K562 (cell line): ENCODE measurements at regions not wholly inside any gene's neighbourhood (a gene's known extent, or its start where the extent isn't known, plus 50 kb on each side); places are given as distances from the start of the nearest gene placed in this dataset.

Experiments used
- ATAC-seq: fragments of 200-7000 bp; cut with Tn5 transposase; 3 replicates; pipeline ENCODE4 v1.9.1; 2020; ENCODE audit warnings: moderate library complexity
- BruUV-seq: library from RNA; stranded (reverse); fragments of 400-500 nt; replicated peaks from 2 replicates; lab custom pipeline; 2021; lab: Mats Ljungman, UMichigan
- CTCF ChIA-PET: fragments of 300-600 bp; formaldehyde crosslinking; extraction: SDS; loops from one replicate; lab custom pipeline; 2021; ENCODE audit warnings: low intra/inter-chr PET ratio; lab: Yijun Ruan, JAX
- POLR2A ChIA-PET: fragments of 300-600, 350-650 bp; sonication (Branson Sonifier 250); formaldehyde crosslinking; extraction: SDS; loops from one replicate; lab custom pipeline; 2021; ENCODE audit warnings: antibody characterized with exemption, inconsistent platforms; lab: Yijun Ruan, JAX
- DNase-seq, 4 experiments: peaks; one replicate each; pipeline versions ENCODE4 v3.0.0 to v3.0.0-alpha.2; 2011 to 2018; ENCODE audit warnings: low spot score in 3 of 4, mixed read lengths in 3 of 4; ENCODE audit errors: extremely low read depth in 1 of 4
- FAIRE-seq: peaks from 2 replicates; lab custom pipeline; 2011; peaks lifted over from hg19 to GRCh38; lab: Jason Lieb, UNC
- H2AFZ ChIP-seq: 2 replicates; pipeline ENCODE4 v1.6.0; 2011; ENCODE audit warnings: low read depth, low read length, control low read depth, inconsistent platforms
- H3K27ac ChIP-seq: fragments of 200-600 bp; 3 replicates; pipeline ENCODE4 v1.8.0; 2011; ENCODE audit warnings: low read depth, mild to moderate bottlenecking, control low read depth, inconsistent platforms, low read length, moderate library complexity, mixed read lengths; ENCODE audit errors: extremely low read depth
- H3K27me3 ChIP-seq, 2 experiments: fragments of 300-600 bp in 1 of 2; 2 replicates in 1 of 2; 3 replicates in 1 of 2; pipeline versions ENCODE4 v1.6.0 to v1.8.0; 2011; ENCODE audit warnings: inconsistent platforms in 2 of 2, low read length in 2 of 2, mild to moderate bottlenecking in 1 of 2, mixed read lengths in 1 of 2, moderate library complexity in 1 of 2; ENCODE audit not compliant: control insufficient read depth in 2 of 2, insufficient read depth in 2 of 2
- H3K36me3 ChIP-seq: fragments of 300-600 bp; 3 replicates; pipeline ENCODE4 v1.8.0; 2011; ENCODE audit warnings: mild to moderate bottlenecking, low read length, inconsistent platforms; ENCODE audit not compliant: control insufficient read depth, insufficient read depth
- H3K4me1 ChIP-seq, 2 experiments: fragments of 200-600 bp in 1 of 2; replicated peaks in 1 of 2; 2 replicates in 1 of 2; 3 replicates in 1 of 2; pipeline versions ENCODE4 v1.5.1 to v1.8.0; 2011; ENCODE audit warnings: inconsistent platforms in 2 of 2, low read length in 2 of 2, mild to moderate bottlenecking in 1 of 2, mixed read lengths in 1 of 2, moderate library complexity in 1 of 2; ENCODE audit not compliant: control insufficient read depth in 2 of 2, insufficient read depth in 2 of 2
- H3K4me2 ChIP-seq: 2 replicates; pipeline ENCODE4 v1.6.1; 2011; ENCODE audit warnings: low read length, control low read depth, inconsistent platforms, mixed read lengths; ENCODE audit not compliant: insufficient read depth
- H3K4me3 ChIP-seq: fragments of 200-600 bp; sonication (generic), shearing (Covaris generic); 2 replicates; pipeline ENCODE4 v1.5.1; 2016; ENCODE audit warnings: control low read depth, inconsistent platforms
- H3K79me2 ChIP-seq: fragments of 200-600 bp; 3 replicates; pipeline ENCODE4 v1.8.0; 2011; ENCODE audit warnings: low read length, inconsistent platforms; ENCODE audit not compliant: control insufficient read depth, insufficient read depth
- H3K9ac ChIP-seq, 2 experiments: 2 replicates each; pipeline versions ENCODE4 v1.6.0 to v1.6.1; 2011; ENCODE audit warnings: low read depth in 2 of 2, low read length in 2 of 2, control low read depth in 1 of 2, inconsistent platforms in 1 of 2, mild to moderate bottlenecking in 1 of 2, mixed read lengths in 1 of 2; ENCODE audit not compliant: insufficient read depth in 1 of 2
- H3K9me1 ChIP-seq: one replicate; pipeline ENCODE4 v1.6.0; 2011; ENCODE audit warnings: inconsistent platforms, mild to moderate bottlenecking, low read length, moderate library complexity; ENCODE audit not compliant: control insufficient read depth, insufficient read depth
- H3K9me3 ChIP-seq: replicated peaks from 2 replicates; pipeline ENCODE4 v1.5.1; 2011; ENCODE audit warnings: low read depth, low read length, inconsistent platforms; ENCODE audit not compliant: control insufficient read depth, insufficient read depth
- H4K20me1 ChIP-seq: replicated peaks from 2 replicates; pipeline ENCODE4 v1.6.1; 2011; ENCODE audit warnings: low read length, inconsistent platforms, mixed read lengths; ENCODE audit not compliant: control insufficient read depth, insufficient read depth
- ARID2 ChIP-seq: fragments of 450-650 bp; IDR thresholded peaks from 2 replicates; pipeline ENCODE4 v1.6.1; 2017; ENCODE audit warnings: antibody characterized with exemption, mild to moderate bottlenecking
- ATF7 ChIP-seq: fragments of 450-650 bp; IDR thresholded peaks from 2 replicates; pipeline ENCODE4 v1.7.1; 2014; ENCODE audit warnings: mild to moderate bottlenecking, moderate library complexity
- BCL6 ChIP-seq: fragments of 250-450 bp; sonication (Bioruptor Pico); IDR thresholded peaks from 2 replicates; pipeline ENCODE4 v1.4.0; 2020
- HNRNPLL ChIP-seq: fragments of 200-400 bp; formaldehyde crosslinking; IDR thresholded peaks from 2 replicates; pipeline ENCODE4 v1.6.1; 2017; ENCODE audit warnings: low read length, low read depth, mild to moderate bottlenecking; ENCODE audit not compliant: poor library complexity, severe bottlenecking
- MED1 ChIP-seq: sonication (generic); formaldehyde crosslinking; IDR thresholded peaks from 2 replicates; pipeline ENCODE4 v1.8.1; 2023; ENCODE audit warnings: missing genetic modification reagents, borderline replicate concordance
- NFE2L1 ChIP-seq: fragments of 450-650 bp; IDR thresholded peaks from 2 replicates; pipeline ENCODE4 v1.6.1; 2016; ENCODE audit warnings: missing genetic modification characterization, low read depth, mild to moderate bottlenecking, missing compliant biosample characterization, moderate library complexity, borderline replicate concordance
- PCBP1 ChIP-seq: fragments of 200-400 bp; formaldehyde crosslinking; IDR thresholded peaks from 2 replicates; pipeline ENCODE4 v1.6.1; 2018; ENCODE audit warnings: mild to moderate bottlenecking, low read depth, low read length; ENCODE audit not compliant: poor library complexity, severe bottlenecking
- SRSF3 ChIP-seq: fragments of 200-400 bp; formaldehyde crosslinking; IDR thresholded peaks from 2 replicates; pipeline ENCODE4 v1.6.1; 2016; ENCODE audit warnings: mild to moderate bottlenecking, low read length, moderate library complexity; ENCODE audit not compliant: insufficient read depth
- TAF9B ChIP-seq: fragments of 450-650 bp; IDR thresholded peaks from 2 replicates; pipeline ENCODE4 v1.6.1; 2018; ENCODE audit warnings: mild to moderate bottlenecking; ENCODE audit not compliant: partially characterized antibody
- ZBTB17 ChIP-seq: fragments of 450-650 bp; formaldehyde crosslinking; IDR thresholded peaks from 2 replicates; pipeline ENCODE4 v1.4.0; 2020; ENCODE audit warnings: mild to moderate bottlenecking
- ZNF76 ChIP-seq: fragments of 250-450 bp; sonication (Bioruptor Pico); IDR thresholded peaks from 2 replicates; pipeline ENCODE4 v1.4.0; 2020; ENCODE audit warnings: mild to moderate bottlenecking, moderate library complexity, borderline replicate concordance
- WGBS: fragments of 100-300 bp; shearing (Covaris generic); methylation state at CpG from one replicate; pipeline ENCODE4 v1.1.6; 2016; ENCODE audit warnings: low coverage, mixed read lengths; ENCODE audit not compliant: insufficient coverage; ENCODE audit errors: missing lambda C conversion rate; 5-methylcytosine and 5-hydroxymethylcytosine counted together
- in situ Hi-C: fragments of 300-500 bp; cut with MboI; formaldehyde crosslinking; loops from 4 replicates; pipeline ENCODE4 v1.15.0; 2018; ENCODE audit warnings: inconsistent platforms, mixed read lengths
- intact Hi-C: fragments of 100-400 bp; cut with micrococcal nuclease; formaldehyde crosslinking; loops from 2 replicates; pipeline ENCODE4 v1.14.2; 2022

DNA sequence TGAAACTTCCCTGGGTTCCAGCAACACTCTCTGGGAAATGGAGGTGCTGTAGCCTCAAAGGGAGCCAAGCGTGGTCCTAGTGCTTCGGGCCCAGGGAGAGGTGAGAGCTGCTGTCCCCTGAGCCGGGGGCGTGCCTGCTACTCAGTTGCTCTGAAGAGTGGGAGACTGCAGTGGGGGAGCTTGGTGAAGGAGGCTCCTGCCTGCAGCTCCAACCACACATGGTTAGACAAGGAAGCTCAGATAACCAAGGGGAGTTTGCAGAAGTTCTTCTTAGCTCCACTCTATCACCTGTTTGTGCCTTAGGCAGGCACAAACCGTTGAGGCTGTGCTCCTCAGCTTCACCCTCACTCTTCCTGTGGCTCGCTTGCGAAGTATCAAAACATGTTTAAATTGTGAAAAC is 53.6 kb upstream of the TRPM1 start:
- H3K9me1 ChIP-seq = no peaks in the 10 kb centered on the region
- ATAC-seq = no peak
- no peak overlapping the region for H3K4me2 ChIP-seq
- H3K27ac ChIP-seq = no peak overlapping the region
- 0% methylated on average over 7 of the region's 7 CpGs for WGBS
- no peak for FAIRE-seq
- TF ChIP-seq BCL6 (no peak), NFE2L1 (tag) (no peak), ZNF76 (CRISPR knock-in tag) (no peak), ARID2 (no peak), TAF9B (no peak), ATF7 (no peak)
- no peak overlapping the region for H3K4me3 ChIP-seq
- in situ Hi-C loops = no loop called here
- H4K20me1 ChIP-seq = no peaks in the 10 kb centered on the region
- CTCF ChIA-PET = no interaction called here
- intact Hi-C loops = no loop called here
- H3K4me1 ChIP-seq = no peaks in the 10 kb centered on the region; a peak in 1 of 5 replicates
- no peak overlapping the region for H2AFZ ChIP-seq
- POLR2A ChIA-PET = interaction anchor here (0.6 kb wide), 1 partner anchor 177 kb away, joined by 3 read pairs; no protein-coding TSS in a partner anchor
- no peak for DNase-seq
- H3K79me2 ChIP-seq = no peaks in the 10 kb centered on the region
- no peak overlapping the region for H3K9ac ChIP-seq
- H3K27me3 ChIP-seq = peaks cover 5 to 22% of the 10 kb centered on the region in 2 experiments; a peak in 3 of 5 replicates
- no peaks in the 10 kb centered on the region for H3K36me3 ChIP-seq
- H3K9me3 ChIP-seq = no peaks in the 10 kb centered on the region
- BruUV-seq = no TSS peak

DNA sequence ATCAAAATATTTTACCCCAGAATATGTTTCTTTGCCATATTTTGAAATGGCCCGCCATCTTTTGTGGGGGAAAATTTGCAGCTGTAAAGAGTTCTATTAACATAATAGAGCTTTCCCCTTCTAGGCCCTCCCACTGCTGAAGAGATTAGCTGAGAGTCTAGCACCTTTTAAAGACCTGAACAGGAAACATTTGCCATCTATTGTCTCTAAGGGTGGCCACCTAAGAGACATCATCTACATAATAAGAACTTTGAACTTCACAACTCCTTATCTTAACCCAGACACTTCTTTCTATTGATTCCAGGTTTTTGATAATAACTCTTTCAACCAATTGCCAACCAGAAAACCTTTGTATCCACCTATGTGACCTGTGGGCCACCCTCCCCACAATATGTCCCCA is 54.7 kb upstream of the TRPM1 start:
- no TSS peak for BruUV-seq
- in situ Hi-C loops = no loop called here
- peaks cover 0 to 6% of the 10 kb centered on the region in 2 experiments; a peak in 2 of 5 replicates for H3K4me1 ChIP-seq
- POLR2A ChIA-PET = interaction anchor here (0.6 kb wide), 1 partner anchor 334 kb away, joined by 3 read pairs; no protein-coding TSS in a partner anchor
- WGBS = 0% methylated on average over 1 of the region's 1 CpG
- no peaks in the 10 kb centered on the region for H3K36me3 ChIP-seq
- peaks cover 10 to 32% of the 10 kb centered on the region in 2 experiments; a peak in 3 of 5 replicates for H3K27me3 ChIP-seq
- CTCF ChIA-PET = interaction anchor here (0.7 kb wide), 1 partner anchor 12 kb away, joined by 3 read pairs; no protein-coding TSS in a partner anchor
- H3K4me3 ChIP-seq = no peak overlapping the region
- no peak overlapping the region for H2AFZ ChIP-seq
- no peaks in the 10 kb centered on the region for H4K20me1 ChIP-seq
- DNase-seq (no peak), ATAC-seq (no peak), FAIRE-seq (no peak)
- intact Hi-C loops = no loop called here
- H3K9ac ChIP-seq = no peak overlapping the region
- H3K79me2 ChIP-seq = no peaks in the 10 kb centered on the region
- H3K4me2 ChIP-seq = no peak overlapping the region
- H3K27ac ChIP-seq = no peak overlapping the region
- H3K9me1 ChIP-seq = no peaks in the 10 kb centered on the region
- no peak for TF ChIP-seq SRSF3
- no peak for TF ChIP-seq ZBTB17 (CRISPR knock-in tag)
- no peak for TF ChIP-seq PCBP1
- no peak for TF ChIP-seq HNRNPLL
- no peak for TF ChIP-seq MED1 (CRISPR knock-in tag)
- no peaks in the 10 kb centered on the region for H3K9me3 ChIP-seq
